GM23338 (cell line): ENCODE measurements at regions not wholly inside any gene's neighbourhood (a gene's known extent, or its start where the extent isn't known, plus 50 kb on each side); places are given as distances from the start of the nearest gene placed in this dataset.

Experiments
- ATAC-seq: fragments of 200-7000 bp; cut with Tn5 transposase; 3 replicates; pipeline ENCODE4 v1.9.1; 2020
- DNase-seq: peaks from one replicate; pipeline ENCODE4 v3.0.0-alpha.2; 2015; ENCODE audit warnings: low spot score
- H2AFZ ChIP-seq: fragments of 200-600 bp; sonication (generic); 2 replicates; pipeline ENCODE4 v1.8.0; 2016; ENCODE audit warnings: antibody characterized with exemption, mild to moderate bottlenecking, moderate library complexity
- H3F3A ChIP-seq: fragments of 200-600 bp; sonication (generic); replicated peaks from 2 replicates; pipeline ENCODE4 v1.8.0; 2017; ENCODE audit warnings: antibody characterized with exemption, mixed run types, low read depth
- H3K27ac ChIP-seq: fragments of 200-600 bp; sonication (generic); 2 replicates; pipeline ENCODE4 v1.6.1; 2016; ENCODE audit warnings: low read depth
- H3K27me3 ChIP-seq: fragments of 200-600 bp; sonication (generic); 2 replicates; pipeline ENCODE4 v1.8.0; 2016; ENCODE audit warnings: mild to moderate bottlenecking, mixed run types, moderate library complexity; ENCODE audit not compliant: insufficient read depth
- H3K36me3 ChIP-seq: fragments of 200-600 bp; sonication (generic); 2 replicates; pipeline ENCODE4 v1.8.0; 2016; ENCODE audit warnings: mild to moderate bottlenecking; ENCODE audit not compliant: insufficient read depth
- H3K4me1 ChIP-seq: fragments of 200-600 bp; sonication (generic); 2 replicates; pipeline ENCODE4 v1.8.0; 2016; ENCODE audit warnings: mild to moderate bottlenecking, moderate library complexity; ENCODE audit not compliant: insufficient read depth
- H3K4me2 ChIP-seq: fragments of 200-600 bp; sonication (generic); 2 replicates; pipeline ENCODE4 v1.7.1; 2017; ENCODE audit warnings: mixed run types
- H3K4me3 ChIP-seq: fragments of 200-600 bp; sonication (generic); 2 replicates; pipeline ENCODE4 v1.6.1; 2016; ENCODE audit warnings: mixed run types
- H3K79me2 ChIP-seq: fragments of 200-600 bp; sonication (generic); replicated peaks from 2 replicates; pipeline ENCODE4 v1.8.0; 2017; ENCODE audit warnings: mild to moderate bottlenecking; ENCODE audit not compliant: insufficient read depth
- H3K9me2 ChIP-seq: fragments of 200-600 bp; sonication (generic); 2 replicates; pipeline ENCODE4 v1.8.0; 2017; ENCODE audit not compliant: insufficient read depth
- H4K20me1 ChIP-seq: fragments of 200-600 bp; sonication (generic); replicated peaks from 2 replicates; pipeline ENCODE4 v1.8.0; 2017; ENCODE audit warnings: mild to moderate bottlenecking; ENCODE audit not compliant: insufficient read depth
- H3K27ac Mint-ChIP-seq: 2 replicates; pipeline ENCODE4 v1.8.0; 2020; ENCODE audit warnings: inconsistent platforms, mild to moderate bottlenecking, moderate library complexity, mixed read lengths
- H3K27me3 Mint-ChIP-seq: 3 replicates; pipeline ENCODE4 v1.8.0; 2022; ENCODE audit warnings: low read depth, mild to moderate bottlenecking, moderate library complexity, mixed read lengths, inconsistent platforms; ENCODE audit not compliant: insufficient read depth, poor library complexity
- H3K36me3 Mint-ChIP-seq: 3 replicates; pipeline ENCODE4 v1.8.0; 2021; ENCODE audit warnings: low read depth, mild to moderate bottlenecking, inconsistent platforms, moderate library complexity, mixed read lengths
- H3K4me1 Mint-ChIP-seq: 3 replicates; pipeline ENCODE4 v1.8.0; 2020; ENCODE audit warnings: mild to moderate bottlenecking, inconsistent platforms, mixed read lengths
- H3K4me3 Mint-ChIP-seq: 3 replicates; pipeline ENCODE4 v1.8.0; 2021; ENCODE audit warnings: moderate library complexity, mild to moderate bottlenecking, inconsistent platforms, mixed read lengths
- H3K9me3 Mint-ChIP-seq: 3 replicates; pipeline ENCODE4 v1.8.0; 2020; ENCODE audit warnings: moderate library complexity, mild to moderate bottlenecking, inconsistent platforms, mixed read lengths
- CREB1 ChIP-seq: fragments of 250-450 bp; sonication (Bioruptor Pico); IDR thresholded peaks from 2 replicates; pipeline ENCODE4 v1.5.0; 2020; ENCODE audit warnings: low read depth, mild to moderate bottlenecking, moderate library complexity
- CTCF ChIP-seq, 2 experiments: fragments of 200-600 bp in 1 of 2; sonication (generic) in 1 of 2; conservative IDR thresholded peaks; 2 replicates each; pipeline versions ENCODE4 v1.5.1 to v1.6.1; 2016 to 2017; ENCODE audit warnings: antibody characterized with exemption in 2 of 2, low read depth in 2 of 2, mild to moderate bottlenecking in 2 of 2, moderate library complexity in 1 of 2
- ETS1 ChIP-seq: IDR thresholded peaks from 2 replicates; pipeline ENCODE4 v1.6.1; 2016; ENCODE audit warnings: antibody characterized with exemption
- EZH2 ChIP-seq: fragments of 200-600 bp; sonication (generic); IDR thresholded peaks from one replicate; pipeline ENCODE4 v1.8.0; 2017; ENCODE audit warnings: antibody characterized with exemption, mild to moderate bottlenecking, low read depth; ENCODE audit not compliant: unreplicated experiment
- EZH2phosphoT487 ChIP-seq: fragments of 200-600 bp; sonication (generic); IDR thresholded peaks from one replicate; pipeline ENCODE4 v1.8.1; 2018; ENCODE audit warnings: antibody characterized with exemption; ENCODE audit not compliant: unreplicated experiment
- JUNB ChIP-seq: IDR thresholded peaks from one replicate; pipeline ENCODE4 v1.6.1; 2016; ENCODE audit warnings: antibody characterized with exemption; ENCODE audit not compliant: unreplicated experiment
- NANOG ChIP-seq: IDR thresholded peaks from 2 replicates; pipeline ENCODE4 v1.6.1; 2016; ENCODE audit warnings: antibody characterized with exemption, borderline replicate concordance
- POLR2AphosphoS5 ChIP-seq: IDR thresholded peaks from 2 replicates; pipeline ENCODE4 v1.6.1; 2016; ENCODE audit warnings: antibody characterized with exemption, low read depth
- REST ChIP-seq: IDR thresholded peaks from one replicate; pipeline ENCODE4 v1.6.1; 2018; ENCODE audit warnings: antibody characterized with exemption; ENCODE audit not compliant: unreplicated experiment
- STAT1 ChIP-seq: IDR thresholded peaks from one replicate; pipeline ENCODE4 v1.6.1; 2016; ENCODE audit warnings: antibody characterized with exemption; ENCODE audit not compliant: unreplicated experiment
- ZNF114 ChIP-seq: fragments of 250-450 bp; sonication (Bioruptor Pico); IDR thresholded peaks from 2 replicates; pipeline ENCODE4 v1.5.0; 2020; ENCODE audit warnings: mild to moderate bottlenecking, moderate library complexity
- ZNF331 ChIP-seq: fragments of 250-450 bp; sonication (Bioruptor Pico); IDR thresholded peaks from 2 replicates; pipeline ENCODE4 v1.5.0; 2020; ENCODE audit warnings: low read depth, mild to moderate bottlenecking, moderate library complexity
- ZNF462 ChIP-seq: fragments of 250-450 bp; sonication (Bioruptor Pico); IDR thresholded peaks from 2 replicates; pipeline ENCODE4 v1.5.0; 2020; ENCODE audit warnings: mild to moderate bottlenecking, moderate library complexity

GRCh38 chr7:52842202-52842900 is 193.1 kb upstream of the POM121L12 start:
- H3K36me3 Mint-ChIP-seq: no peaks in the 10 kb centered on the region

More at GRCh38 chr7:52842202-52842900, 193.1 kb upstream of the POM121L12 start:
- TF ChIP-seq ZNF462 (no peak), EZH2 (no peak), ZNF114 (CRISPR knock-in tag) (no peak), EZH2phosphoT487 (no peak), ETS1 (no peak), REST (no peak), STAT1 (no peak), NANOG (no peak), POLR2AphosphoS5 (no peak), JUNB (no peak), ZNF331 (no peak), CTCF (conservative IDR thresholded peaks at IDR 0.05; ENCODE audit: low read depth in 2 of 2) (no peak), CREB1 (no peak)
- H3K27ac Mint-ChIP-seq: no peak overlapping the region
- Histone ChIP-seq H3K79me2 (no peaks in the 10 kb centered on the region), H3K4me1 (no peaks in the 10 kb centered on the region), H3K27ac (no peak overlapping the region), H4K20me1 (no peaks in the 10 kb centered on the region), H2AFZ (no peak overlapping the region), H3K4me2 (no peak overlapping the region), H3K9me2 (peaks cover 5% of the 10 kb centered on the region), H3K4me3 (no peak overlapping the region), H3K36me3 (no peaks in the 10 kb centered on the region), H3K27me3 (no peaks in the 10 kb centered on the region), H3F3A (no peaks in the 10 kb centered on the region)
- DNase-seq (no peak), ATAC-seq (no peak)
- no peak overlapping the region for H3K4me3 Mint-ChIP-seq
- H3K9me3 Mint-ChIP-seq: 0 out of 3 replicates have a peak, but pooled peaks cover under 1% of the 10 kb centered on the region
- H3K27me3 Mint-ChIP-seq: no peaks in the 10 kb centered on the region
- H3K4me1 Mint-ChIP-seq: no peaks in the 10 kb centered on the region
